Stimulated activated CD4-positive, alpha-beta T cell treated with anti-CD3 and anti-CD28 coated beads, Interleukin-15, amount 100 ng/mL, for 24 hours (primary cell): ENCODE measurements at regions not wholly inside any gene's neighbourhood (a gene's known extent, or its start where the extent isn't known, plus 50 kb on each side); places are given as distances from the start of the nearest gene placed in this dataset.
"Not testable (repeated sequence)": the region's sequence is repeated elsewhere in the genome, so short reads cannot be mapped to it uniquely, and the experiment has no call there.

Experiments
- DNase-seq: peaks from one replicate; pipeline ENCODE4 v3.0.0-alpha.2; 2020

DNA sequence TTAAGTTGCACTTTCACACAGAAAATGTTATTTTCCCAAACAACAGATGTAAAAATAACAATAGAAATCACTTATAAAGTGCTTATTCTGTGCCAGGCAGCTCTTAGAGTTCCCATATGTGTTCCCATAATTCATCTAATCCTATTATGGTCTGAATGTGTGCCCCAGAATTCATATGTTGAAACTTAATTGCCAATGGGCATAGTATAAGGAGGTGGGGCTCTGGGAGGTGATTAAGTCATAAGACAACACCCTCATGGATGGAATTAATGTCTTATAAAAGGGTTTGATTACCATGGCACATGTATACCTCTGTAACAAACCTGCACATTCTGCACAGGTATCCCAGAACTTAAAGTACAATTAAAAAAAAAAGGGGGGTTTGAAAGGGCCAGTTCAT is 92.7 kb downstream of the FZD1 start:
- DNase-seq: no peak

GRCh38 chr7:91357379-91357778 is 93.1 kb downstream of the FZD1 start:
- no peak for DNase-seq

GRCh38 chr7:91357901-91358300 is 93.7 kb downstream of the FZD1 start:
- DNase-seq: no peak

DNA sequence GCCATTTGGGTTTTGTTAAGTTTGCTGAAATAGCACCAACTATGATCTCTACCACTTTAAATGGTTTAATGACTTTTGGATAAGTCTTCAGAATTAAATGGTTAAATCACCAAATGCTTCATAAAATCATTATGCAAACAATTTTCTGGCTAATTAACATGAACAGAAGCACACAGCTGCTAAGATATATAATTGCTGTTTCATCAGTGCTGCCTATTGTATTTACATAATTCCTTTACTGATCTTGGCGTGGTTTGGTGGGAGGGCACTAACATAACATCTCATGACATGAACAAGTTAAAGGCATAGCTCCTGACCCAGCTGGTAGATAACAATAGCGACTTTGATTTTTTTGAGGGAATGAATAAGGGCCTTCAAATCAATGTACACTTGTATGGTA is 94.1 kb downstream of the FZD1 start:
- no peak for DNase-seq

GRCh38 chr7:91365097-91365496 is 100.9 kb downstream of the FZD1 start:
- not testable (repeated sequence) for DNase-seq

DNA sequence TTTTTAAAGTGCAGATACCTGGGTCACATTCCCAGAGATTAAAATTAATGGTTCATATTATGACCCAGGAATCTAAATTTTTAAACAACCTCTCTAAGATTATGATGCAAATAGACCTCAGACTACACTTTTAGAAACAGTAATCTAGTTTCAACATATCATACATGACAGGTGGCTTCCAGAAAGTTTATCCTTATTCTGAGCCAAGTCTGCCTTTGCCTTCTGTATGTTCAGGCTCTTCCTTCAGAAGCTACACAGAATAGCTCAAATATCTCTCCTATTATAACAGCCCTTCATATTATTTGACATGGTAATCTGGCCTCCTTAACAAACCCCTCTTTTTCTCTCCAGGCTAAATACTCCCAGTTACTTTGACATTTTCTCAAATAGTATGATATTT is 101.9 kb downstream of the FZD1 start:
- no peak for DNase-seq

DNA sequence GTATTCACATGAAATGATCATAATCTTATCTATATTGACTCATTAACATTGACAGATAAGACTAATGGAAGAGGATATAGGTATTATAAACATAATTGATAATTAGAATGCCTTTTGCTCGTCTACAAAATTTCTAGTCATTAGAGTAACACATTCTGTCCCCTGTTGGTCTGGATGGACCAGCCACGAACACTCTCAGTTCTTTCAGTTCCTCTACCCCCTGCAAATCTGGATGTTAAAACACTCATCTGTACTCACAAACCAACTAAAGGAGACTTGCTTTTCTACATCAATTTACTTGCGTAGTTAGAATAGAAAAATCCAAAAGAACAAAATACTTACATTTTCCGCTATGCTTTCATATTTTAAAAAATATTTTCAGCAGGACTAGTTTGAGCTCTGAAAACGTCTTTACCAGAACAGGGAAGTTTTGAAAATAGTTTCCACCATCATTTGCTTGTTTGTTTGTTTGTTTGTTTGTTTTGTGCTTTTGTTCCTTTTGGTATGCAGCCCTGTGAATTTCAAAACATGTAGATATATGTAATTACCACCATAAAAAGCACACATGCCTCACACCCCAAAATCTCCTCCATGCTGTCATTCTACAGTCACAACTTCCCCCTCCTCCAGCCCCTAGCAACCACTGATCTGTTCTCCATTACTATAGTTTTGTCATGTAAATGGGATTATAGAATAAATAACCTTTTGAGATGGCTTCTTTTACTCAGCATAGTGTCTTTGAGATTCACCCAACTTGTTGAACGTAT is 103.8 kb downstream of the FZD1 start:
- no peak for DNase-seq

- no peak for DNase-seq
Observed at GRCh38 chr7:91372323-91372722, 108.1 kb downstream of the FZD1 start.

DNA sequence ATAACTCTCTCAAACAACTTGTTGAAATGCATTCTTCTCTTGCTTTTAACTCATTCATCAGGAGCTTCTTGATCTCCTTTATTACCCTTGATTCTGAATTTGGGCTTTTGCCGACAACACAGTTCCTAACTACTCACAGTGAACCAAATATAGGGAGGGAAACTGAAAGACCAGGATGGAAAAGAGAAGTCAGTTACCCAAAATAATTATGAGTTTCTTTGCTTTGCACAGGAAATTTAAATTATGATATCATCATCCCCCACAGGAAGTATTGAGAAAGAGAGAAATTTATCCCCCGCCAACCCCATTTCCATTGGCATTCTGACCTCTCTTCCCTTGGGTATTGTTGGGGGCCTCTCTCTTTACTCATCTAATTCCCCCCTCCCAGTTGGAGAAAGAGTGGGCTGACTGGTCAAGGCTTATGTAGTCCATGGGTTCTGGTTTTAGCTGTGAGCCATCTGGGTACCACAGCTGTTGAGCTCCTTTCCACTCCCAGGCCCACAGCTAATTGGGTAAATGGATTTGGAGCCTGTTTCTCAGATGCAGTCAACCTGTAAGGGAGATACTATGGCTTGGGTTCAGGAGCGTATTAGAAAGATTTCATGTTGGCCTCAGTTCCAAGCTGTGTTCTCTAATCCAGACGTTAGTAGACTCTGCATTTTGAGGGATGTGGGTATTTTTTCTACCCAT is 109.0 kb downstream of the FZD1 start:
- no peak for DNase-seq

- no peak for DNase-seq
Observed at GRCh38 chr7:91374321-91374989, 110.2 kb downstream of the FZD1 start.

DNA sequence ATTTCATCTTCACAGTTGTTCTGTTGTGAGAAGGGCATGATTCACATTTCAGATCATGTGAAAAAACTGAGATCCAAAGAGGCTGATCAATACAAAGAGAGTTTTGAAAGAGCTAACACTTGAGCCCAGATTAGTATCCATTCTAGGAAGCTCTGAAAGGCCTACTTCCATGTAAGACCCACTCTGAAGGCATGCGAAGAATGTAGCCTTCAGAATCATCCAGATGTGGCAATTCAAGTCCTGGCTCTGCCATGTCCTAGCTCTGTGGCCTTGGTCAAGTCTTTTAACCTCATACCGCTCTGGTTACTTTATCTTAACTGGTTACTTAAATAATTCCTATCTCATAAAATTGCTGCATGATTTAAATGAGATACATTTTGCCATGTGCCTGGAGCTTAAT is 111.1 kb downstream of the FZD1 start:
- no peak for DNase-seq

DNA sequence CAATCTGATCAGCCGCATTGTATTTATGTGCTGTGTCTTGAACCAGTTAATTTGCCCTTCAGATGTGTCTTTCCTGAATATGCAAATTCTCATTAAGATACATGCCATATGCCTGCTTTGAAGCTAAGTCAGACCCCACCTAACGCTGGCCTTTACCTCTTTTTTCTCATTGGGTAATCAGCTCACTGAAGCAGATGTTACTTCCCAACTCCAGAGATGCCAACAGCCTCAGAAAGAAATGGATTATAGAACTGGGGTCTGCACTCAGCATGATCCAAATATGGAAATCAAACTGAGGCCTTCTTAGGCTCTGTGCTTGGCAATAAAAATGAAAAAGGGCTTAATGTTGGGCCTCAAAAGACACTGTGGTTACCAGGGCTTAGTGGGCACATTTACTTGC is 113.9 kb downstream of the FZD1 start:
- DNase-seq: no peak

DNA sequence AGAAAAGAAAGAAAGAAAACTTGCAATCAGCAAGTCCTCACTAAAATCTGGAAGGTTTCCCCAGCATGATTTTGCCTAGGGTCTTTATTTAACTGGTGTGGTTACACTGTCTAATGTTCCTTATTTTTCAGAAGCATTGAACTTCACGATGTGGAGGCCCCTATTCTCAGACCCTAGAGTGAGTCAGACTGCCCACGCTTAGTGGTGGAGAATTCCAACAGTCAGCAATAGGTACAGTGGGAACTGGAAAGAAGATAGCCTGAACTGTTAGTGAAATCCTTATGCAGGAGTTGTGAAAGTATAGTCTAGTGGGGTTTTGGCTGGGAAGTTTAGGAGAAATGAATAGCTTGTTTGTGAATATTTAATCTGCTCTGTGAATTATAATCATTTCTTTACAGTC is 115.0 kb downstream of the FZD1 start:
- DNase-seq: no peak

- no peak for DNase-seq
Observed at GRCh38 chr7:91379991-91380390, 115.8 kb downstream of the FZD1 start.

DNA sequence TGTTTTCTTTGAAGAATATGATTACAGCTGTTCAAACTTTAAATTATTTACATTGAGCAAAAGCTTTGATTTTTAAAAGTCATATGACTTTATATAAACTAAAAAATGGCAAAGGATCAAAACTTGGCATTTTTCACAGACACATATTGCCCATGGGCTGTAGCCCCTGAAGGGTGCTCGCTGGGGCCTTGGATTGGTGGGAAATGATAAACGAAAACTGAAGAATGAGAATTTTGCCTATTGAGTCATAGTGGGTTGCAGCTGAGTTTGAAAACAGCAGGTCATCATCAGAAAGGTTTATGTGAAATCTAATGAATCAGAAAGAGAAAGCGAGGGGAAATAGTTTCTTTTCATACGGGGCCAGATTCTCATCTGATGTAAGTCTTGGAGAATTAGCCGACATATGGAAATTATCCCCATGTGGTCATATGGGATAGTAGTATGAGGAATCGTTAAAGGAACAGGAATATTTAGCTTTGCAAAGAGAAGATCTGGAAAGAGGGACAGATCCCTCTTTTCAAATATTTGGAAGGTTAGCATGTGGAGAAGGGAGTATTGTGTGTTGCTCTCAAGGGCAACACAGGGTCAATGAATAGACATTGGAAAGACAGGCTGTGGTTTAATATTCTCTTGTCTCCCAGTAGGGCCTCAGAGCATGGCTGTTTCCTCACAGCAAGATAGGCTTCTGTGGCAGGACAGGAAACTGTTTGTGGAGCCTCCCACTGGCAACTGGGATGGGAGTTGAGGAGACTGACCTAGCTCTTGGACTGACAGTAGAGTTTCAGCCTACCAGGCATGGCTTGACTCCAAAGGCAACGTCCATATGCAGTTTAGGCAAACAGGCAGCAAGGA is 119.0 kb downstream of the FZD1 start:
- DNase-seq: no peak

- no peak for DNase-seq
Observed at GRCh38 chr7:91383905-91384274, 119.7 kb downstream of the FZD1 start.

- not testable (repeated sequence) for DNase-seq
Observed at GRCh38 chr7:91394757-91395156, 130.5 kb downstream of the FZD1 start.

DNA sequence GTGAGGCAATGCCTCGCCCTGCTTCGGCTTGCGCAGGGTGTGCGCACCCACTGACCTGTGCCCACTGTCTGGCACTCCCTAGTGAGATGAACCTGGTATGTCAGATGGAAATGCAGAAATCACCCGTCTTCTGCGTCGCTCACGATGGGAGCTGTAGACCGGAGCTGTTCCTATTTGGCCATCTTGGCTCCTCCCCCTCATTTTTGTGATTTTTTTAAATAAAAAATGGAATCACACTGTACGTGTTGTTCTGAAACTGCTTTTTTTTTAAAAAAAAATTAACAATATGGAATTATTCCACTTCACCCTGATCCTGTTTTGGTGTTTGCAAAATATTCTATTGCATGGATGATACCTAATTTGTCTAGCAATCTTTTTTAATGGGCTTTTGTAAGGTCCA is 131.1 kb downstream of the FZD1 start:
- not testable (repeated sequence) for DNase-seq

DNA sequence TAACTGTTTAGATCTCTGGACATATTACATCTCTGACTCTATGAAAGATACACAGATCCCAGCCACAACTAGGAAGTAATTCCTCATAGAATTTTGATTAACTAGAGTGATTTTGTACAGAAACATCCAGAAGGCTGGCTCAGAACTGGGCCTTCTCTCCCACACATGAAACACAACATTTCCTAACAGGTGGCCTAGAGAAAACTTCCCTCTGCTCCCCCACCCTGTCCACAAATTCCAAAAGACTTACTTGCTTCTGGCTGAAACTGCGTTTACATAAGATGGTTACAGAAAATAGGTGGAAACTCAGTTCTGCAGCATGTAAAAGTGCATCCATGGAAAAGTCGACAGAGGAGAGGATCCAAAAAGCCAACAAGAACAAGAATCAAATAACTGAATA is 132.9 kb downstream of the FZD1 start:
- no peak for DNase-seq

- no peak for DNase-seq
Observed at GRCh38 chr7:91397612-91398011, 133.4 kb downstream of the FZD1 start.

DNA sequence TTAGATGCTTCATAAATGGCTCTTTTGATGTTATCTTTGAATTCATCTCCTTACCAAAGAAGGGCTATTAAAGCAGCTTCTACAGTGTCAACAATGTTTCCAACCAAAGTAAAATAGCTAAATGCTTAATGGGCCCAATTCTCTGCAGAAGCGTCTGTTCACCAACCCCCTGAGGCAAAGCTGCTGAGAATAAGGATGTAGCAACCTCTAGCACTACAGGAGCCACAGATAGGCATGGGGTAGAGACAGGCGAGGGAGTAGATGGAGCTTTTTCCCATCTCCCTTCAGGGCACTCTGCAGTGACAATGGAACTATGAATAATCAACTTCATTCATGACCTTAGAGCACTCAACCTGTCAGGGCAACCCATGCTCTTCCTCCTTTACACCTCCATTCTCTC is 134.1 kb downstream of the FZD1 start:
- no peak for DNase-seq

- DNase-seq: no peak
Observed at GRCh38 chr7:91405092-91405788, 141.0 kb downstream of the FZD1 start.

GRCh38 chr7:91405873-91406272 is 141.6 kb downstream of the FZD1 start:
- not testable (repeated sequence) for DNase-seq
